ENCODE measurements at regions not wholly inside any gene's neighbourhood (a gene's known extent, or its start where the extent isn't known, plus 50 kb on each side); places are given as distances from the start of the nearest gene placed in this dataset.

GRCh38 chr4:152269448-152270191, 266.3 kb downstream of the FBXW7 start:
- no peak for DNase-seq

- no peak for DNase-seq
These were observed 268.1 kb downstream of the FBXW7 start for GRCh38 chr4:152267811-152268210.

- no peak for DNase-seq
These were observed 268.9 kb downstream of the FBXW7 start for GRCh38 chr4:152266831-152267480.

DNA sequence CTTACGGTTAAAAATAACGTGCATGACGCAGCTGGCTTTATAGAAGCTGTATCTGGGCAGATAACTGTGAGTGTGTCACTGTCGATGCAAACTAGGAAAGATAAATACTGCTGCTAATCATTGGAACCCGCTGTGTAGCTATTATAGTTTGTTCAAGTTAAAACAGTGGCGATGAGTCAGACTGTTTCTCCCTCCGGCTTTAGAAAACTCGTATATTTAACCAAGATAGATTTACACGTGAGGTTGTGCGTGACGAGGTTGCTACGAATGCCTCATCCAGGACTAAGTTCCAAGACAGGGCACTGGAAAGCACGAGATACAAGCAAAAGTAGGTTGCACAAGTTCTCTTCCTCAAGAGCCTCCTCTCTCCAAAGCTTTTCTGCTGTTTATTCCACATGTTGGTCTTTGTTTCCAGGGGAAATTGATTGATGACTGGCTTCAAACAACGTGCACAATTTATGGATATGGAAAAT, 270.7 kb downstream of the FBXW7 start:
- DNase-seq, result no peak

DNA sequence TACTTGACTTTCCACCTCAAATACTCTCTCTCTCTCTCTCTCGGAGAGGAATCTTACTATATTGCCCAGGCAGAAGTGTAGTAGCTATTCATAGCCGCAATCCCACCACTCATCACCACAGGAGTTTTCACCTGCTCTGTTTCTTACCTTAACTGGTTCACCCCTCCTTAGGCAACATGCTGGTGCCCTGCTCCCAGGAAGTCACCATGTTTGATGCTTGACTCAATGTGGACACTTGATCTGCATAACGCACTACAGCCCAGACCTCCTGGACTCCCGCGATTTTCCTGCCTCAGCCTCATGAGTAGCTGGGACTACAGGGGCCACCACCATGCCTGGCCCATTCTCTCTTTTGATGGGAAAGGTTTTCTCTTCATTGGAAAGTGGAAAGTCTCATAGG, 271.8 kb downstream of the FBXW7 start:
- no peak for DNase-seq

GRCh38 chr4:152259866-152260265, 276.0 kb downstream of the FBXW7 start:
- DNase-seq, result no peak

GRCh38 chr4:152258804-152259708, 276.8 kb downstream of the FBXW7 start:
- no peak for DNase-seq

GRCh38 chr4:152258391-152258790, 277.5 kb downstream of the FBXW7 start:
- no peak for DNase-seq

DNA sequence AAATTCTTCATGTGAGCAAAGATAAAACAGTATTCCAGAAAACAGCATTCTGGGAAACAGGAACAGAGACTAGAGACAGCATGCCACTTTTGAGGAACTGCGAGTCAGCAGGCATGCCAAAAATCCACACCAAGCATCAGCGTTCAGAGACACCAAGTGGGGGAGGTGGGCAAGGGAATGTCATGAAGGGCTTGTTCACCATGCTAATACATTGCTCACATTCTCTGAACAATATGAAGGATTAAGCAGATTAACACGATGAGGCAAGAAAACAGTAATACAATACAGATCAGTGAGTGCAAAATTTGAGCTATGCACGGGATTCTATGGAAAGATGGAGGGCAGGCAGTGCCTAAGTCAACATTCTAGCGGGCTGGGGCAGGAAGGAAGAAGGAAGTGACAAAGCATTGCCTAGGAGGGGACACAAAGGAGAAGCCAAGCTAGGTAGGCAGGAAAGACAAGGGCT, 278.3 kb downstream of the FBXW7 start:
- DNase-seq, result no peak

GRCh38 chr4:152256996-152257395, 278.9 kb downstream of the FBXW7 start:
- DNase-seq, result no peak

DNA sequence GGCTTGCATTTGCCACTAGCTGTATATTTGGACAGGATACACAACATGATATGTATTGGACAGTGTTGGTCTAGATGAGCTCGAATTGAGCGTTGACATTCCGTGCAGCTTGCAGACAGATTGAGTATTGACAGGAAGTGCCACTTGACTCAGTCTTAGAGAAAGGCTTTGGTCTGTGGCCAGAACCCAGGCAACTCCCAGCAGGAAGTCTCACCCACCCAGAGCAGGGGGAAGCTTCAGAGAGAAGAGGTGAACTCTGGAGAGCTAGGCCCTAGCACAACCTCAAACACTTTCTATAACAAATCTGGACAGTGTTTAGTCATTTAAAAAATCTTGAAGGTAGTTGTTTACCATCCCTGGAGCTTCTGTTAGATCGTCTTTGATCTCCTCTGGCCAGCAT, 280.5 kb downstream of the FBXW7 start:
- DNase-seq, result no peak

GRCh38 chr4:152248347-152248746, 287.5 kb downstream of the FBXW7 start:
- DNase-seq, result no peak

- no peak for DNase-seq
These were observed 288.5 kb downstream of the FBXW7 start for GRCh38 chr4:152247271-152247975.

DNA sequence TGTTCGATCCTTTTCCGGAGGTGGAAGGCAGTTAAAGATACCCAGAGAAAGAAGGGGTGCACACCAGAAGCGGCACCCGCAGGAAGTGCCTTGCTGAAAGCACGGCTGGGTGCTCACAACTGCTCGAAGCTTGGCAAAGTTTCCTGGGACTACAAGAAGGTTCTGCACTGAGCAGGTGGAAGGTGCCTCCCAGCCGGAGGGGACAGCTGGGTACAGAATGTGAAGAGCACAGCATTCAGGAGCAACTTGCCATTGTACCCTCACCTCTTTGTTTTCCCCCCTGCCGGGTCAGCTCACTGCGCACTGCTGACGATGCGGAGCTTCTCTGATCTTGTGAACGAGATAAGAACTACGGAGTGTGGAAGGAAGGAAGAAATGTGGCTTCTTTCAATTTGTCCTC, 289.2 kb downstream of the FBXW7 start:
- no peak for DNase-seq

DNA sequence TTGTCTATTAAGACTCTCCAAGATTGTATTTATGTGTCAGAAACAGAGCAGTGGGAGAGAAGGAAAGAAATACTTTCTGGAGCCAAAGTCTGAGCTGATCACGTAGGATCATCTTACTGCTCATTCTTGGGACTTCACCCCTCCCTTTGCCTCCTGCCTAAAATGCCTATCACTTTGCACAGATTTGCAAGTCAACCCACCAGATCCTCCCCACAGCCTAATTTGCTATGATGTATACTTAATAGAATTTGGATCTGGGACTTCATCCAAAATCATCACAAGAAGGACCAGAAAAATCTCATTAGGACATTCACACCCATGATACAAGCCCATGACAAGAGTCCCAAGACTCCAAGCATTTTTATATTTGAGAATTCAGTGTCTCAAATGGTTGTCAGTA, 290.2 kb downstream of the FBXW7 start:
- no peak for DNase-seq

GRCh38 chr4:152244659-152245058, 291.2 kb downstream of the FBXW7 start:
- DNase-seq, result no peak

- no peak for DNase-seq
These were observed 291.8 kb downstream of the FBXW7 start for GRCh38 chr4:152243896-152244595.

GRCh38 chr4:152243206-152243605, 292.7 kb downstream of the FBXW7 start:
- DNase-seq, result no peak

GRCh38 chr4:152240232-152240631, 295.7 kb downstream of the FBXW7 start:
- no peak for DNase-seq

- DNase-seq, result no peak
These were observed 296.7 kb downstream of the FBXW7 start for GRCh38 chr4:152239216-152239615.

GRCh38 chr4:152236519-152237056, 299.3 kb downstream of the FBXW7 start:
- no peak for DNase-seq
